ENCODE measurements at regions not wholly inside any gene's neighbourhood (a gene's known extent, or its start where the extent isn't known, plus 50 kb on each side); places are given as distances from the start of the nearest gene placed in this dataset.

DNA sequence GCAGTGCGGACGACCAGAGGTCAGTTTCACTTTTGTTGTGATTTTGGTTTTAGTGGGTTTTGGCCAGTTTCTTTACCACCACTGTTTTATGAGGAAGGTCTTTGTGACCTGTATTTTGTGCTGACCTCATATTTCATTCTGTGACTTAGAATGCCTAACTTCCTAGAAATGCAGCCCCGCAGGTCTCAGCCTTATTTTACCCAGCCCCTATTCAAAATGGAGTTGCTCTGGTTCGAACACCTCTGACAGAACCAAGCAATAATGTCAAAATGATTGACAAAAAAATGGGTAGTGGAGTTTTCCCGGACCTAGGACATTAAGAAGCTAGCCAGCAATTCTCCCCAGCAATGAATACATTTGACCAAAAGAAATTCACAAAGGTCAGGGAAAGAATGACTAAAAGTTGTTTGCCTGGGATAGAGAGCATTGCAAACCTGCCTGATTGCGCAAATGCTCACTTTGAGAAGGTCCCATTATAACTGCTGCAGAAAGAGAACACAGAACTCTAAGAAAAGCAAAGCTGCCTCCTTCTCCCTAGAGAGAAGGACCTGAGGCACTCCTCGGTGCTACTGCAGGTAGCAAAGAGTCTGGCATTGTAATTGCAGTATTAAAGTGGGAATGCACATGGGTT, 288.8 kb downstream of the ADGB start:
- intact Hi-C loops (cut with DNase I) = no loop called here
- Histone ChIP-seq H3K27ac (no peak overlapping the region), H3K36me3 (no peaks in the 10 kb centered on the region), H3K4me1 (no peaks in the 10 kb centered on the region), H3K4me3 (no peak overlapping the region), H3K27me3 (no peaks in the 10 kb centered on the region), H3K9me3 (no peaks in the 10 kb centered on the region)
- TF ChIP-seq POLR2A (IDR thresholded peaks at IDR 0.05) = no peak
- TF ChIP-seq, protein P1, sequence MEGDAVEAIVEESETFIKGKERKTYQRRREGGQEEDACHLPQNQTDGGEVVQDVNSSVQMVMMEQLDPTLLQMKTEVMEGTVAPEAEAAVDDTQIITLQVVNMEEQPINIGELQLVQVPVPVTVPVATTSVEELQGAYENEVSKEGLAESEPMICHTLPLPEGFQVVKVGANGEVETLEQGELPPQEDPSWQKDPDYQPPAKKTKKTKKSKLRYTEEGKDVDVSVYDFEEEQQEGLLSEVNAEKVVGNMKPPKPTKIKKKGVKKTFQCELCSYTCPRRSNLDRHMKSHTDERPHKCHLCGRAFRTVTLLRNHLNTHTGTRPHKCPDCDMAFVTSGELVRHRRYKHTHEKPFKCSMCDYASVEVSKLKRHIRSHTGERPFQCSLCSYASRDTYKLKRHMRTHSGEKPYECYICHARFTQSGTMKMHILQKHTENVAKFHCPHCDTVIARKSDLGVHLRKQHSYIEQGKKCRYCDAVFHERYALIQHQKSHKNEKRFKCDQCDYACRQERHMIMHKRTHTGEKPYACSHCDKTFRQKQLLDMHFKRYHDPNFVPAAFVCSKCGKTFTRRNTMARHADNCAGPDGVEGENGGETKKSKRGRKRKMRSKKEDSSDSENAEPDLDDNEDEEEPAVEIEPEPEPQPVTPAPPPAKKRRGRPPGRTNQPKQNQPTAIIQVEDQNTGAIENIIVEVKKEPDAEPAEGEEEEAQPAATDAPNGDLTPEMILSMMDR (IDR thresholded peaks at IDR 0.05) = no peak
- WGBS, 2 donors = 66 to 73% methylated on average over 7 of the region's 7 CpGs
- no peak for DNase-seq

DNA sequence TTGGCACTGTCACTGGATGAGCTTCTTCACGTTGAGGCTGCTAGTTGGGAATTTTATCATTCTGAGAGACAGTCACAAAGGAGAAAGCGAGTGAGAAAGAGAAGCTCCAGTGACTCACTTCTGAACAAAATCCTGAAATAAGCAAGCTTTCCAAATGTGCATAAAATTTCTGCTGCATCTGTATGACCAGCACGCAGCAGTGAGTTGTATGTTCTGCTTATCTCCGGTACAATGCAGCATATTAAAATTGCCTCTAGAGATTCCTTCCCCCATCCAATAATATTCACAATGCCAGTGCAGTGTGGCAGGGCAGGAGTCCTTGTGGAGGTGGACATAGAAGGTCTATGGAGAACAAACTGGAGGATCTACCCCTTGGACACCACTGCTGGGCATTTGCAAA, 290.5 kb downstream of the ADGB start:
- 89 to 91% methylated on average over 2 of the region's 4 CpGs for WGBS, 2 donors
- H3K4me3 ChIP-seq = no peak overlapping the region
- intact Hi-C loops (cut with DNase I) = no loop called here
- no peaks in the 10 kb centered on the region for H3K9me3 ChIP-seq
- H3K27me3 ChIP-seq = no peaks in the 10 kb centered on the region
- DNase-seq = no peak
- no peak for TF ChIP-seq POLR2A (IDR thresholded peaks at IDR 0.05)
- TF ChIP-seq, protein P1 (IDR thresholded peaks at IDR 0.05) = no peak
- no peaks in the 10 kb centered on the region for H3K4me1 ChIP-seq
- H3K36me3 ChIP-seq = no peaks in the 10 kb centered on the region
- H3K27ac ChIP-seq = no peak overlapping the region

DNA sequence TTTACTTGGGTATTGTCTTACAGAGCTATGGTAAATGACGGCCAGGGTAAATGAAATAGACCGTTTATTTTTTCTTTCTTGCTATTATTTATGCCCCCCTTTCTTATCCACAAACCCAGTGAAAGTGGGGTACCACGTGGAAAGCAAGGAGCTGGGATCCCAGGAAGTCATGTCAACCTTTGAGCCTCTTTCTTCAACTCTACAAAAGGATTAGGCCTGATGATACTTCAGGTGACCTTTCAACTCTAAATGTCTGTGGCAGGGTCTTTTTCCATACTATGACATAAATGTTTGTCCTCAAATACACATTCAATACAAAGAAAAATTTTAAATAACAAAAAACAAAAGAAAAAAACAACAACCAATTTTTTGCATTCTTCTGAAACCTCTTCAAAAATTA, 291.4 kb downstream of the ADGB start:
- 77 to 87% methylated on average over 3 of the region's 3 CpGs for WGBS, 2 donors
- no peak for TF ChIP-seq POLR2A (IDR thresholded peaks at IDR 0.05)
- TF ChIP-seq, protein P1 (IDR thresholded peaks at IDR 0.05) = no peak
- Histone ChIP-seq H3K4me3 (no peak overlapping the region), H3K9me3 (no peaks in the 10 kb centered on the region), H3K27me3 (no peaks in the 10 kb centered on the region), H3K27ac (no peak overlapping the region), H3K36me3 (no peaks in the 10 kb centered on the region), H3K4me1 (no peaks in the 10 kb centered on the region)
- no peak for DNase-seq
- intact Hi-C loops (cut with DNase I) = no loop called here

DNA sequence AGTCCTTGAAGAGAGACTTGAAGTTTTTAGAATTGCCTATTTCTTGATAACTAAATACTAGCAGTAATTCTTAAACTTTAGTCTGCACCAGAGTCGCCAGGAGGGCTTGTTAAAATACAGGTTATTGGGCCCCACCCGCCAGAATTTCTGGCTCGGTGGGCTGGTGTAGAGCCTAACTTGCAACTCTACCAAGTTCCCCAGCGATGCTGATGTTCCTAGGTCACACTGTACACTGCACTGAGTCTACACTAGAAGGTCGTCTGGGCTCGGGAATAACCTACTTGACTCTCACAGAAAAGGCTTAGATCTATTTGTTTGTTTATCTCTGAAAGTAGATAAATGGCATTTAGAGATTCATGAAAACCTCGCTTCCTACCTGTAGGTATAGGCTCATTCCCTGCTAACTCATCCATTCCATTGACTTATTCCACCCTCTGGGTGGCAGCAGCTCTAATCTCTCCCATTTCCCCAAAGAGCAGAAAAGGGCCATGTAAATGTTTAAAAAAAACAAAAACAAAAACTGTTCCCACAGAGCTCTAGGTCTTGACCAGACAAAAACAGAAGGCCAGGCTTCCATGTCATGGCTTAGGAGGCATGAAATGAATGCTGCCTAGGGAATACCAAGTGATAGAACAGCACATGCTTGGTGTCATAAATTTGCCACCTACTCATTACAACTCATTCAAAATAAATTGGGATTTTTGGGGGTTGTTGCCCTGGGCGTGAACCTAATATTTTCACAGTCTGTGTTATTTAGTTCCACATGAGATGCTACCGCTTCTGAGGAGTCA, 292.1 kb downstream of the ADGB start:
- Histone ChIP-seq H3K4me3 (no peak overlapping the region), H3K36me3 (no peaks in the 10 kb centered on the region), H3K4me1 (no peaks in the 10 kb centered on the region), H3K9me3 (no peaks in the 10 kb centered on the region), H3K27me3 (no peaks in the 10 kb centered on the region), H3K27ac (no peak overlapping the region)
- 79 to 89% methylated on average over 9 of the region's 9 CpGs for WGBS, 2 donors
- DNase-seq = no peak
- intact Hi-C loops (cut with DNase I) = no loop called here
- no peak for TF ChIP-seq POLR2A (IDR thresholded peaks at IDR 0.05)
- TF ChIP-seq, protein P1 (IDR thresholded peaks at IDR 0.05) = no peak

DNA sequence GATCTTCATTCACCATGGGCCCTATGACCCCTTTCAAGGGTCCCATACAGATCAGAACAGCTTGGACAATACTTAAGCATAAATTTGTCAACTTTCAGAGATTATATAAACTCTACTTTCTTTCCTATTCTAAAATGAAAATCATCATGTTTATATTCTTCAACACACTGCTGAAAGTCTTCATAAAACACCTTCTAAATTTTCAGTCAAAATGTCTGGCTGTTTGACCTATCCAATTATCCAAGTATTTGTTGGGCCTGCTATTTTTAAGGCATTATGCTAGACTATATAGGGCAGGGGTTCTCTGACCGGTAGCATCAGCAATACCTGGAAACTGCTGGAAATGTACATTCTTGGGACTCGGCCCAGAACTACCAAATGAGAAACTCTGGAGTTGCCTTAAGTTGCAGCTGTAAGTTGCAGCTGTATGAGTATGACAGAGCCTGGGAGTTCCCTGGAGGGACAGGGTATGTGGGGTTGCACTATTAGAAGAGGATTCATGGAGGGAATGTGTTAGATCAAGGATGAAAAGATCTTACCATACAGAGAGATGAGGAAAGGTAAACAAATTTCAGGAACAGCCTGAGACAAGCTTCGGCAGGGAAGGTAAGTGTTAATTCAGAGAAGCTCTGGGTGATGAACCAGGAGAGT, 293.0 kb downstream of the ADGB start:
- no peak overlapping the region for H3K4me3 ChIP-seq
- H3K27me3 ChIP-seq = no peaks in the 10 kb centered on the region
- H3K4me1 ChIP-seq = no peaks in the 10 kb centered on the region
- peak overlapping the region in 1 of 4 donors; percentile 14 for H3K27ac ChIP-seq
- TF ChIP-seq POLR2A (IDR thresholded peaks at IDR 0.05) = no peak
- TF ChIP-seq, protein P1 (IDR thresholded peaks at IDR 0.05) = no peak
- 89 to 92% methylated on average over 3 of the region's 3 CpGs for WGBS, 2 donors
- DNase-seq = no peak
- no peaks in the 10 kb centered on the region for H3K36me3 ChIP-seq
- intact Hi-C loops (cut with DNase I) = no loop called here
- no peaks in the 10 kb centered on the region for H3K9me3 ChIP-seq

All from esophagus squamous epithelium (tissue), 5 donors.